H1 (cell line): ENCODE measurements at regions not wholly inside any gene's neighbourhood (a gene's known extent, or its start where the extent isn't known, plus 50 kb on each side); places are given as distances from the start of the nearest gene placed in this dataset.

ENCODE experiments used
- CTCF ChIA-PET: fragments of 300-600 bp; sonication (Branson Sonifier 250); formaldehyde crosslinking; loops from one replicate; lab custom pipeline; 2021; ENCODE audit not compliant: partially characterized antibody; lab: Charles Lee
- POLR2A ChIA-PET: fragments of 300-600 bp; sonication (Branson Sonifier 250); formaldehyde crosslinking; loops from one replicate; lab custom pipeline; 2021; ENCODE audit warnings: inconsistent platforms; ENCODE audit not compliant: partially characterized antibody; lab: Charles Lee
- DNase-seq, 2 experiments: peaks; one replicate each; pipeline versions ENCODE4 v3.0.0 to v3.0.0-alpha.2; 2010 to 2022; ENCODE audit warnings: low spot score in 2 of 2, low read depth in 1 of 2, mixed read lengths in 1 of 2
- FAIRE-seq: peaks from 2 replicates; lab custom pipeline; 2011; peaks lifted over from hg19 to GRCh38; lab: Jason Lieb, UNC
- H2AFZ ChIP-seq: 2 replicates; pipeline ENCODE4 v1.8.1; 2012; ENCODE audit warnings: low read length, inconsistent platforms
- H2AK5ac ChIP-seq: 2 replicates; pipeline ENCODE4 v1.6.1; 2013; ENCODE audit warnings: low read depth, low read length
- H2BK120ac ChIP-seq: replicated peaks from 2 replicates; pipeline ENCODE3; 2013; ENCODE audit warnings: low read depth, low read length, inconsistent platforms
- H2BK12ac ChIP-seq: 2 replicates; pipeline ENCODE4 v1.6.1; 2013; ENCODE audit warnings: low read depth, low read length
- H2BK15ac ChIP-seq: 2 replicates; pipeline ENCODE4 v1.6.1; 2013; ENCODE audit warnings: low read length
- H2BK20ac ChIP-seq: 2 replicates; pipeline ENCODE4 v1.6.1; 2013; ENCODE audit warnings: low read length
- H2BK5ac ChIP-seq: 2 replicates; pipeline ENCODE4 v1.6.1; 2013; ENCODE audit warnings: low read depth, low read length
- H3K14ac ChIP-seq: 2 replicates; pipeline ENCODE4 v1.6.1; 2013; ENCODE audit warnings: inconsistent platforms; ENCODE audit not compliant: insufficient read length
- H3K18ac ChIP-seq: 2 replicates; pipeline ENCODE4 v1.6.1; 2013; ENCODE audit warnings: low read length; ENCODE audit errors: extremely low read depth
- H3K23ac ChIP-seq: 2 replicates; pipeline ENCODE4 v1.6.1; 2013; ENCODE audit warnings: inconsistent platforms; ENCODE audit not compliant: insufficient read length
- H3K23me2 ChIP-seq: 2 replicates; pipeline ENCODE4 v1.6.1; 2013; ENCODE audit warnings: low read depth, low read length
- H3K27ac ChIP-seq: 2 replicates; pipeline ENCODE4 v1.6.1; 2011; ENCODE audit warnings: low read depth, low read length, inconsistent platforms
- H3K27me3 ChIP-seq, 4 experiments: replicated peaks in 1 of 4; 1 replicate in 1 of 4; 2 replicates in 3 of 4; pipeline versions ENCODE4 v1.6.1 to v1.8.1; 2011 to 2013; ENCODE audit warnings: low read length in 3 of 4, mild to moderate bottlenecking in 3 of 4, inconsistent platforms in 2 of 4, mixed read lengths in 2 of 4, moderate library complexity in 1 of 4; ENCODE audit not compliant: control insufficient read depth in 3 of 4, insufficient read depth in 3 of 4; ENCODE audit errors: extremely low read depth in 1 of 4
- H3K36me3 ChIP-seq, 4 experiments: 2 replicates each; pipeline versions ENCODE4 v1.6.1 to v1.8.1; 2011 to 2013; ENCODE audit warnings: mild to moderate bottlenecking in 4 of 4, low read length in 3 of 4, moderate library complexity in 2 of 4, control low read depth in 1 of 4, inconsistent platforms in 1 of 4; ENCODE audit not compliant: insufficient read depth in 4 of 4, control insufficient read depth in 2 of 4
- H3K4ac ChIP-seq: replicated peaks from 2 replicates; pipeline ENCODE3; 2013; ENCODE audit warnings: low read length, low read depth, mixed read lengths, inconsistent platforms; ENCODE audit not compliant: insufficient read length
- H3K4me1 ChIP-seq, 4 experiments: replicated peaks in 1 of 4; 1 replicate in 1 of 4; 2 replicates in 3 of 4; pipeline versions ENCODE4 v1.6.1 to v1.8.1; 2011 to 2013; ENCODE audit warnings: low read length in 3 of 4, inconsistent platforms in 2 of 4, mixed read lengths in 1 of 4; ENCODE audit not compliant: insufficient read depth in 4 of 4, control insufficient read depth in 3 of 4
- H3K4me2 ChIP-seq, 2 experiments: 2 replicates each; pipeline versions ENCODE4 v1.6.1 to v1.8.1; 2011 to 2013; ENCODE audit warnings: low read depth in 2 of 2, low read length in 2 of 2, control low read depth in 1 of 2, inconsistent platforms in 1 of 2, mild to moderate bottlenecking in 1 of 2; ENCODE audit not compliant: insufficient read depth in 1 of 2
- H3K4me3 ChIP-seq, 4 experiments: fragments of 200-600, 300-600 bp in 1 of 4; sonication (generic), shearing (Covaris generic), sonication (Bioruptor Twin) in 1 of 4; 2 replicates each; pipeline versions ENCODE4 v1.5.1 to v1.8.1; 2011 to 2016; ENCODE audit warnings: low read length in 4 of 4, low read depth in 3 of 4, control low read depth in 2 of 4, inconsistent platforms in 2 of 4, mild to moderate bottlenecking in 2 of 4, mixed read lengths in 1 of 4, moderate library complexity in 1 of 4; ENCODE audit not compliant: insufficient read depth in 2 of 4; ENCODE audit errors: extremely low read depth in 1 of 4
- H3K56ac ChIP-seq: replicated peaks from 2 replicates; pipeline ENCODE3; 2013; ENCODE audit warnings: low read depth, mild to moderate bottlenecking, mixed read lengths, low read length, inconsistent platforms; ENCODE audit not compliant: insufficient read length
- H3K79me1 ChIP-seq: 2 replicates; pipeline ENCODE4 v1.6.1; 2013; ENCODE audit warnings: low read depth, low read length, control low read depth
- H3K79me2 ChIP-seq, 2 experiments: 2 replicates each; pipeline versions ENCODE4 v1.6.1 to v1.8.1; 2012 to 2013; ENCODE audit warnings: low read length in 2 of 2, mild to moderate bottlenecking in 2 of 2, inconsistent platforms in 1 of 2; ENCODE audit not compliant: insufficient read depth in 2 of 2, control insufficient read depth in 1 of 2
- H3K9ac ChIP-seq, 4 experiments: replicated peaks in 1 of 4; 1 replicate in 1 of 4; 2 replicates in 3 of 4; pipeline versions ENCODE4 v1.6.1 to v1.8.1; 2011 to 2013; ENCODE audit warnings: low read depth in 3 of 4, low read length in 3 of 4, control low read depth in 2 of 4, mild to moderate bottlenecking in 2 of 4, moderate library complexity in 2 of 4, inconsistent platforms in 1 of 4; ENCODE audit errors: extremely low read depth in 1 of 4
- H3K9me3 ChIP-seq, 2 experiments: 2 replicates each; pipeline versions ENCODE4 v1.6.1 to v1.8.1; 2012 to 2013; ENCODE audit warnings: mild to moderate bottlenecking in 2 of 2, moderate library complexity in 2 of 2, control low read depth in 1 of 2, inconsistent platforms in 1 of 2, low read depth in 1 of 2, low read length in 1 of 2, mixed read lengths in 1 of 2; ENCODE audit not compliant: insufficient read depth in 2 of 2
- H4K20me1 ChIP-seq, 2 experiments: replicated peaks in 1 of 2; 2 replicates each; pipeline versions ENCODE3 to v1.8.1; 2011 to 2013; ENCODE audit warnings: inconsistent platforms in 2 of 2, low read length in 2 of 2, mild to moderate bottlenecking in 1 of 2; ENCODE audit not compliant: insufficient read depth in 2 of 2, control insufficient read depth in 1 of 2
- H4K5ac ChIP-seq: 2 replicates; pipeline ENCODE4 v1.6.1; 2013; ENCODE audit warnings: low read length, low read depth, mixed read lengths, inconsistent platforms; ENCODE audit not compliant: insufficient read length
- H4K8ac ChIP-seq: 2 replicates; pipeline ENCODE4 v1.8.0; 2013; ENCODE audit warnings: mild to moderate bottlenecking, moderate library complexity, low read length, inconsistent platforms; ENCODE audit not compliant: insufficient read depth; ENCODE audit errors: extremely low read depth
- H4K91ac ChIP-seq: replicated peaks from 2 replicates; pipeline ENCODE3; 2013; ENCODE audit warnings: low read length, mixed read lengths, inconsistent platforms; ENCODE audit not compliant: insufficient read length
- ASH2L ChIP-seq: fragments of 200-600, 300-600 bp; sonication (generic); IDR thresholded peaks from one replicate; pipeline ENCODE4 v1.7.1; 2017; ENCODE audit warnings: low read length
- BACH1 ChIP-seq: IDR thresholded peaks from 2 replicates; pipeline ENCODE4 v1.6.1; 2012; ENCODE audit warnings: low read length, improper control_type of control experiment
- CBX5 ChIP-seq: fragments of 300-800, 300-1000 bp; sonication (generic); IDR thresholded peaks from 2 replicates; pipeline ENCODE4 v1.7.1; 2016; ENCODE audit warnings: antibody characterized with exemption, low read length, low read depth
- CHD2 ChIP-seq: IDR thresholded peaks from 2 replicates; pipeline ENCODE4 v1.6.1; 2012; ENCODE audit warnings: low read length, improper control_type of control experiment
- EGR1 ChIP-seq: IDR thresholded peaks from 2 replicates; pipeline ENCODE4 v1.6.1; 2011; ENCODE audit warnings: low read depth, low read length, borderline replicate concordance
- EP300 ChIP-seq, 2 experiments: IDR thresholded peaks; 1 replicate in 1 of 2; 2 replicates in 1 of 2; pipeline ENCODE4 v1.6.1; 2011 to 2012; ENCODE audit warnings: low read depth in 2 of 2, low read length in 2 of 2, mild to moderate bottlenecking in 2 of 2, borderline replicate concordance in 1 of 2, inconsistent platforms in 1 of 2, moderate library complexity in 1 of 2
- FOSL1 ChIP-seq: IDR thresholded peaks from 2 replicates; pipeline ENCODE4 v1.6.1; 2011; ENCODE audit warnings: mild to moderate bottlenecking, low read depth, low read length, moderate library complexity; ENCODE audit not compliant: insufficient read depth
- GABPA ChIP-seq: IDR thresholded peaks from 2 replicates; pipeline ENCODE4 v1.6.1; 2011; ENCODE audit warnings: mild to moderate bottlenecking, low read length, moderate library complexity, borderline replicate concordance; ENCODE audit not compliant: insufficient read depth
- JUND ChIP-seq: IDR thresholded peaks from 2 replicates; pipeline ENCODE4 v1.6.1; 2011; ENCODE audit warnings: mild to moderate bottlenecking, improper control_type of control experiment, low read length
- KDM1A ChIP-seq: fragments of 200-600, 300-600 bp; sonication (generic); IDR thresholded peaks from 2 replicates; pipeline ENCODE4 v1.7.1; 2016; ENCODE audit warnings: mild to moderate bottlenecking, low read length, borderline replicate concordance
- POLR2A ChIP-seq, 2 experiments: IDR thresholded peaks; 1 replicate in 1 of 2; 2 replicates in 1 of 2; pipeline ENCODE4 v1.6.1; 2011; ENCODE audit warnings: low read depth in 2 of 2, low read length in 2 of 2, mild to moderate bottlenecking in 2 of 2; ENCODE audit errors: control extremely low read depth in 1 of 2
- POLR2AphosphoS5 ChIP-seq: IDR thresholded peaks from 2 replicates; pipeline ENCODE4 v1.6.1; 2011; ENCODE audit warnings: low read depth, low read length
- RAD21 ChIP-seq, 2 experiments: IDR thresholded peaks in 1 of 2; conservative IDR thresholded peaks in 1 of 2; 2 replicates each; pipeline ENCODE4 v1.6.1; 2011; ENCODE audit warnings: low read depth in 2 of 2, low read length in 2 of 2, improper control_type of control experiment in 1 of 2, inconsistent platforms in 1 of 2, mild to moderate bottlenecking in 1 of 2, moderate library complexity in 1 of 2
- TCF12 ChIP-seq: IDR thresholded peaks from 2 replicates; pipeline ENCODE4 v1.6.1; 2011; ENCODE audit warnings: low read depth, mild to moderate bottlenecking, low read length
- TEAD4 ChIP-seq: IDR thresholded peaks from 2 replicates; pipeline ENCODE4 v1.6.1; 2012; ENCODE audit warnings: low read depth, low read length, inconsistent platforms, mixed read lengths
- WGBS, 2 experiments: shearing (Covaris generic) in 1 of 2; methylation state at CpG; one replicate each; pipeline versions ENCODE4 v1.1.6 to v1.1.7; 2013 to 2015; ENCODE audit warnings: low lambda C conversion rate in 2 of 2, mixed read lengths in 2 of 2, inconsistent platforms in 1 of 2, low coverage in 1 of 2, missing lambda C conversion rate in 1 of 2; ENCODE audit not compliant: insufficient replicate concordance in 2 of 2, insufficient coverage in 1 of 2, insufficient read length in 1 of 2; ENCODE audit errors: extremely low coverage in 1 of 2, missing lambda C conversion rate in 1 of 2; 5-methylcytosine and 5-hydroxymethylcytosine counted together
- TF ChIP-seq, protein P1 (sequence below): IDR thresholded peaks from 2 replicates; pipeline ENCODE4 v1.6.1; 2012; ENCODE audit warnings: inconsistent platforms

DNA sequence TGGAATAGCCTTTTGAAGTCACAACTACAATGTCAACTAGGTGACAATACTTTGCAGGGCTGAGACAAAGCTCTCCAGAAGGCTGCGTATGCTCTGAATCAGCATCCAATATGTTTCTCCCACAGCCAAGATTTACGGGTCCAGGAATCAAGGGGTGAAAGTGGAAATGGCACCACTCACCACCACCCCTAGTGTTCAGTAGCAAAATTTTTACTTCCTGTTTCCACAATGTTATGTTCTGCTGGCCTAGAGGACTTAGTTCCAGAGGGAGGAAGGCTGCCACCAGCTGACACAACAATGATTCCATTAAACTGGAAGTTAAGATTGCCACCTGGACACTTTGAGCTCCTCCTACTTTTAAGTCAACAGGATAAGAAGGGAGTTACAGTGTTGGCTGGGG lies 68.5 kb upstream of the MPEG1 start:
- H3K9ac ChIP-seq: no peak overlapping the region
- no peak overlapping the region for H2AFZ ChIP-seq
- no peak overlapping the region for H4K8ac ChIP-seq
- 75% methylated on average over 2 of the region's 2 CpGs; no CpG with 5 or more reads in 1 of the 2 experiments for WGBS, 2 experiments
- H3K4ac ChIP-seq: no peak overlapping the region
- no peaks in the 10 kb centered on the region for H3K79me1 ChIP-seq
- no peaks in the 10 kb centered on the region for H4K20me1 ChIP-seq
- H3K56ac ChIP-seq: no peak overlapping the region
- peaks cover 0 to 2% of the 10 kb centered on the region in 2 experiments; a peak in 1 of 4 replicates for H3K9me3 ChIP-seq
- H3K36me3 ChIP-seq: no peaks in the 10 kb centered on the region
- H4K91ac ChIP-seq: no peak overlapping the region
- H3K4me1 ChIP-seq: no peaks in the 10 kb centered on the region
- H3K14ac ChIP-seq: no peak overlapping the region
- no peak overlapping the region for H2AK5ac ChIP-seq
- no peak overlapping the region for H2BK5ac ChIP-seq
- no peak overlapping the region for H2BK15ac ChIP-seq
- no peak overlapping the region for H4K5ac ChIP-seq
- no peak overlapping the region for H3K27ac ChIP-seq
- no peaks in the 10 kb centered on the region for H3K23me2 ChIP-seq
- H3K79me2 ChIP-seq: no peaks in the 10 kb centered on the region
- CTCF ChIA-PET: interaction anchor here (0.6 to 1.5 kb wide), 6 partner anchors 19 to 1588 kb away, joined by 3 to 4 read pairs (median 3); partner anchors contain the start of gene DTX4
- FAIRE-seq: no peak
- H2BK120ac ChIP-seq: no peak overlapping the region
- H2BK12ac ChIP-seq: no peak overlapping the region
- DNase-seq: peak in 1 of 2 experiments; percentile 7
- H2BK20ac ChIP-seq: no peak overlapping the region
- no peak overlapping the region for H3K4me2 ChIP-seq
- H3K23ac ChIP-seq: no peak overlapping the region
- H3K4me3 ChIP-seq: no peak overlapping the region
- no peak overlapping the region for H3K18ac ChIP-seq
- TF ChIP-seq TEAD4: no peak
- no peak for TF ChIP-seq POLR2AphosphoS5
- no peak for TF ChIP-seq FOSL1
- TF ChIP-seq CBX5: no peak
- TF ChIP-seq EGR1: no peak
- no peak for TF ChIP-seq TCF12
- no peak for TF ChIP-seq GABPA
- TF ChIP-seq JUND: no peak
- no peak for TF ChIP-seq EP300 (IDR thresholded peaks at IDR 0.05; ENCODE audit: borderline replicate concordance in 1 of 2, low read depth in 2 of 2, low read length in 2 of 2)
- TF ChIP-seq, protein P1, sequence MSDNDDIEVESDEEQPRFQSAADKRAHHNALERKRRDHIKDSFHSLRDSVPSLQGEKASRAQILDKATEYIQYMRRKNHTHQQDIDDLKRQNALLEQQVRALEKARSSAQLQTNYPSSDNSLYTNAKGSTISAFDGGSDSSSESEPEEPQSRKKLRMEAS: no peak
- no peak for TF ChIP-seq RAD21 (IDR thresholded peaks at IDR 0.05 in 1 of 2, conservative IDR thresholded peaks at IDR 0.05 in 1 of 2; ENCODE audit: low read depth in 2 of 2, low read length in 2 of 2)
- no peak for TF ChIP-seq KDM1A
- TF ChIP-seq BACH1: no peak
- no peak for TF ChIP-seq ASH2L
- TF ChIP-seq POLR2A (IDR thresholded peaks at IDR 0.05; ENCODE audit: control extremely low read depth in 1 of 2, low read depth in 2 of 2, low read length in 2 of 2): no peak
- no peak for TF ChIP-seq CHD2
- H3K27me3 ChIP-seq: no peaks in the 10 kb centered on the region
- POLR2A ChIA-PET: no interaction called here
